AG04449 (cell line): ENCODE measurements at regions not wholly inside any gene's neighbourhood (a gene's known extent, or its start where the extent isn't known, plus 50 kb on each side); places are given as distances from the start of the nearest gene placed in this dataset.
"Not testable (repeated sequence)": the region's sequence is repeated elsewhere in the genome, so short reads cannot be mapped to it uniquely, and the experiment has no call there.

Source experiments
- CTCF ChIA-PET: fragments of 350-600 bp; formaldehyde crosslinking; extraction: SDS; loops from one replicate; lab custom pipeline; 2021; ENCODE audit warnings: antibody characterized with exemption; lab: Yijun Ruan, JAX
- POLR2A ChIA-PET: fragments of 400-600, 350-600 bp; formaldehyde crosslinking; extraction: SDS; loops from one replicate; lab custom pipeline; 2020; ENCODE audit warnings: antibody characterized with exemption, inconsistent platforms; lab: Yijun Ruan, JAX
- DNase-seq: peaks from one replicate; pipeline ENCODE4 v3.0.0-alpha.2; 2010; ENCODE audit warnings: low read depth, low spot score
- H3K4me3 ChIP-seq: 2 replicates; pipeline ENCODE4 v1.5.1; 2011; ENCODE audit warnings: low read depth, mild to moderate bottlenecking, control low read depth, low read length
- TF ChIP-seq, protein P1 (sequence below): IDR thresholded peaks from one replicate; pipeline ENCODE4 v1.5.1; 2011; ENCODE audit warnings: mild to moderate bottlenecking, moderate library complexity, low read length, control low read depth, inconsistent platforms; ENCODE audit not compliant: insufficient read depth; ENCODE audit errors: missing control alignments

- TF ChIP-seq, protein P1, sequence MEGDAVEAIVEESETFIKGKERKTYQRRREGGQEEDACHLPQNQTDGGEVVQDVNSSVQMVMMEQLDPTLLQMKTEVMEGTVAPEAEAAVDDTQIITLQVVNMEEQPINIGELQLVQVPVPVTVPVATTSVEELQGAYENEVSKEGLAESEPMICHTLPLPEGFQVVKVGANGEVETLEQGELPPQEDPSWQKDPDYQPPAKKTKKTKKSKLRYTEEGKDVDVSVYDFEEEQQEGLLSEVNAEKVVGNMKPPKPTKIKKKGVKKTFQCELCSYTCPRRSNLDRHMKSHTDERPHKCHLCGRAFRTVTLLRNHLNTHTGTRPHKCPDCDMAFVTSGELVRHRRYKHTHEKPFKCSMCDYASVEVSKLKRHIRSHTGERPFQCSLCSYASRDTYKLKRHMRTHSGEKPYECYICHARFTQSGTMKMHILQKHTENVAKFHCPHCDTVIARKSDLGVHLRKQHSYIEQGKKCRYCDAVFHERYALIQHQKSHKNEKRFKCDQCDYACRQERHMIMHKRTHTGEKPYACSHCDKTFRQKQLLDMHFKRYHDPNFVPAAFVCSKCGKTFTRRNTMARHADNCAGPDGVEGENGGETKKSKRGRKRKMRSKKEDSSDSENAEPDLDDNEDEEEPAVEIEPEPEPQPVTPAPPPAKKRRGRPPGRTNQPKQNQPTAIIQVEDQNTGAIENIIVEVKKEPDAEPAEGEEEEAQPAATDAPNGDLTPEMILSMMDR = no peak
- DNase-seq = no peak
- no peak overlapping the region for H3K4me3 ChIP-seq
- CTCF ChIA-PET = no interaction called here
- POLR2A ChIA-PET = no interaction called here
These were observed 86.4 kb upstream of the ARG1 start for GRCh38 chr6:131486608-131487007.

DNA sequence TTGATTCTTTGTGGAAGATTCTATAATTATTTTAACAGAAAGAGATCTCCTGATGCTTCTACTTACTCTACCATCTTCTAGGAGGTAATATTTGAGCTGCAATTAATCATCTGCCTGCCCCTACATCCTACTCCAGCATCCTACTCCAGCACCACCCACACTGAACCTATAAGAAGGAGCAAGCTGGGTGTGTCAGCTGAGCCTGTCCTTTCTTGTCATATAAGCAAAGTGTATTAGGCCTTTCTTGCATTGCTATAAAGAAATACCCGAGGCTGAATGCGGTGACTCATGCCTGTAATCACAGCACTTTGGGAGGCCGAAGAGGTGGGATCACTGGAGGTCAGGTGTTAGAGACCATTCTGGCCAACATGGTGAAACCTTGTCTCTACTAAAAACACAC, 84.2 kb upstream of the ARG1 start:
- no peak for DNase-seq
- TF ChIP-seq, protein P1 = no peak
- CTCF ChIA-PET = no interaction called here
- no peak overlapping the region for H3K4me3 ChIP-seq
- POLR2A ChIA-PET = no interaction called here

DNA sequence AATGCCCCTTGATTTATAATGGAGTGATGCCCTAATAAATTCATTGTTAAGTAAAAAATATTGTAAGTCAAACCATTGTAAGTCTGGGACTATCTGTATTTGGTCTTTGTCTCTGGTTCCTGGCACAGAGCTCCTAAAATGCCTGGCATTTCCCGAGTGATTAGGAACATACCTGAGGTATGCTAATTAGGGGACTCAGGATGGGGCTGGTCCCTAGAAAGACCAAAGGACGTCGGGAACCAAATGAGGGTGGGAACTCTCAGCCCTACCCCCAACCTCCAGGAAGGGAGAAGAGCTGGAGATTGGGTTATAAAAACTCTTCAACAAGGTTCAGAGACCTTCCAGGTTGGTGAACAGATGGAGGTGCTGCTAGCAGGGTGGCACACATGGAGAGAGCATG, 82.6 kb upstream of the ARG1 start:
- TF ChIP-seq, protein P1 = no peak
- DNase-seq = no peak
- POLR2A ChIA-PET = no interaction called here
- H3K4me3 ChIP-seq = no peak overlapping the region
- CTCF ChIA-PET = no interaction called here

DNA sequence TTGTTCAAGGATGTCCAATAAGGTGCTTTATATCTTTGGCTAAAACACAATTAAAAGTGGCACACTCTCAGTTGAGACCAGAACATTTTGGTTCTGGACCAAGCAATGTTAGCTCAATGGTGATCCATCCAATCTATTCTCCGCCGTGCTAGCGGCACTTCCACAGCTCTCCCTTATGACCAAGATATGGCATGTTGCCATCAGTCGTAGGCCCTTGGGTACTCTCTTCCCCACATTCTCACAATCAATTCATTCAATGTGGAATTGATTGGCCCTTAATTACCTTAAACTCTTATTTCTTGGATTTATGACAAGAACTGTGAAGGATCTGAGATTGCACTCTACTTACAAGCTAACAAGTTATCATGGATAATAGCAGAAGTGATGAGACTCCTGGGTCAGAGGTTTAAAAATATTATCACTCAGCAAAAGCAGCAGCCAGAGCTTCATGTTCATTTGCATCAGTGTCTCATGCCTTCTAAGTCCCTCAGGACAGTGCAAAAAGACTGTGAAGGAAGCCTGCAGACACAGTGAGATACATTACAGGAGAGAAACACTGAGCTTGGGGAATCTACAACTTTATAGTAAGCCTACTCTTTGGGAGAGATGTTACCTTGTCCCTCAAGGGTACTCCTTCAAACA, 80.0 kb upstream of the ARG1 start:
- DNase-seq = no peak
- TF ChIP-seq, protein P1 = no peak
- ChIA-PET POLR2A (no interaction called here), CTCF (interaction anchor here (1.2 to 1.4 kb wide), 3 partner anchors 40 to 310 kb away, joined by 3 read pairs; no protein-coding TSS in a partner anchor)
- H3K4me3 ChIP-seq = no peak overlapping the region

GRCh38 chr6:131504387-131504786, 68.6 kb upstream of the ARG1 start:
- DNase-seq, POLR2A ChIA-PET, CTCF ChIA-PET, H3K4me3 ChIP-seq: not testable (repeated sequence)

DNA sequence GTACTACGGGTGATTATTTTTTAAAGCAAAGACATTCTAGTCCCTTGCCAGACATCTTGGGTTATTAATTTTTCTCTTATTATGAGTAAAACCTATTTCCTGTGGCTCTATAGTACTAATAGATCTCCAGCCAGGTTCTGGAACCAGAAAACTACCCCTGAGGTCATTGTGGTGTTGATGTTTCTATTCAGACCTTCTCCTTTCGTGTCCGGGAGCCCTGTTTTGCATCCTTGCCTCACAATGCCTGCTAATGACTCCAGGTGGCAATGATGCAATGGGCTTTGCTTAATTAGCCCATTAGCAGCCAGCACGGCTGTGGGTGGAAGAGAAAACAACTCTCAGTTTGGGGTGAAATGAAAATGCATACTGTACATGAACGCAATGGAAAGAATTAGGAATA, 62.9 kb upstream of the ARG1 start:
- TF ChIP-seq, protein P1 = no peak
- POLR2A ChIA-PET = no interaction called here
- CTCF ChIA-PET = no interaction called here
- no peak for DNase-seq
- no peak overlapping the region for H3K4me3 ChIP-seq

DNA sequence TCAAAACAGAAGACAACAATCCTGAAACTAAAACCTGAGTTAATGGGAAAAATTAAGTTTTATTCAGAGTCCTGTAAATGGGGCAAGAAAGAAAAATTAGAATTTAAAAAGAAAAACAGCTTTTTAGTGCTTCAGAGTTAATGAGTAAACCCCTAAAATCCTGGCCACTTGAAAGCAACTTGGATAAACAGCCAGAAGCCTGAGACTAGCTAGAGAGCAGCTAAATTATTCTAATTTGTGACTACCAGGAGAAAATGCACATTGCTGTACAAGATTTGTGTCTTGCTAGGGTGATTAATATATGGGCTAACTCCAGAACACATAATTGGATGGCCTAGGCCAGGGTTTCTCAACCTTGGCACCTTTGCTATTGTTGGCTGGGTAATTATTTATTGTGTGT, 62.4 kb upstream of the ARG1 start:
- CTCF ChIA-PET = no interaction called here
- POLR2A ChIA-PET = no interaction called here

More for the DNA sequence above, 62.4 kb upstream of the ARG1 start:
- DNase-seq = no peak
- TF ChIP-seq, protein P1 = no peak
- H3K4me3 ChIP-seq = no peak overlapping the region
